Endothelial cell of umbilical vein (primary cell): ENCODE measurements at regions not wholly inside any gene's neighbourhood (a gene's known extent, or its start where the extent isn't known, plus 50 kb on each side); places are given as distances from the start of the nearest gene placed in this dataset.

ENCODE experiments used
- EZH2 ChIP-seq: IDR thresholded peaks from 2 replicates; pipeline ENCODE4 v1.6.1; 2012; ENCODE audit warnings: borderline replicate concordance, low read depth, mild to moderate bottlenecking, moderate library complexity, low read length, inconsistent platforms; ENCODE audit not compliant: severe bottlenecking
- JUN ChIP-seq: IDR thresholded peaks from 2 replicates; pipeline ENCODE4 v1.6.1; 2011; ENCODE audit warnings: borderline replicate concordance, low read depth; ENCODE audit not compliant: insufficient read length, insufficient read depth
- POLR2A ChIP-seq: IDR thresholded peaks from 2 replicates; pipeline ENCODE4 v1.6.1; 2012; ENCODE audit warnings: low read depth, mild to moderate bottlenecking, control low read depth, low read length
- TF ChIP-seq, protein P1 (sequence below), 2 donors: IDR thresholded peaks; 1 replicate in 1 of 2; 2 replicates in 1 of 2; pipeline ENCODE4 v1.5.1; 2011; ENCODE audit warnings: low read length in 2 of 2, mild to moderate bottlenecking in 2 of 2, moderate library complexity in 2 of 2, control low read depth in 1 of 2, inconsistent platforms in 1 of 2, low read depth in 1 of 2; ENCODE audit not compliant: insufficient read depth in 1 of 2; ENCODE audit errors: extremely low read depth in 1 of 2

GRCh38 chr12:82144505-82144904, 213.7 kb downstream of the CCDC59 start:
- TF ChIP-seq, protein P1, sequence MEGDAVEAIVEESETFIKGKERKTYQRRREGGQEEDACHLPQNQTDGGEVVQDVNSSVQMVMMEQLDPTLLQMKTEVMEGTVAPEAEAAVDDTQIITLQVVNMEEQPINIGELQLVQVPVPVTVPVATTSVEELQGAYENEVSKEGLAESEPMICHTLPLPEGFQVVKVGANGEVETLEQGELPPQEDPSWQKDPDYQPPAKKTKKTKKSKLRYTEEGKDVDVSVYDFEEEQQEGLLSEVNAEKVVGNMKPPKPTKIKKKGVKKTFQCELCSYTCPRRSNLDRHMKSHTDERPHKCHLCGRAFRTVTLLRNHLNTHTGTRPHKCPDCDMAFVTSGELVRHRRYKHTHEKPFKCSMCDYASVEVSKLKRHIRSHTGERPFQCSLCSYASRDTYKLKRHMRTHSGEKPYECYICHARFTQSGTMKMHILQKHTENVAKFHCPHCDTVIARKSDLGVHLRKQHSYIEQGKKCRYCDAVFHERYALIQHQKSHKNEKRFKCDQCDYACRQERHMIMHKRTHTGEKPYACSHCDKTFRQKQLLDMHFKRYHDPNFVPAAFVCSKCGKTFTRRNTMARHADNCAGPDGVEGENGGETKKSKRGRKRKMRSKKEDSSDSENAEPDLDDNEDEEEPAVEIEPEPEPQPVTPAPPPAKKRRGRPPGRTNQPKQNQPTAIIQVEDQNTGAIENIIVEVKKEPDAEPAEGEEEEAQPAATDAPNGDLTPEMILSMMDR (IDR thresholded peaks at IDR 0.05; ENCODE audit: extremely low read depth in 1 of 2, insufficient read depth in 1 of 2, low read depth in 1 of 2, low read length in 2 of 2) = no peak
- TF ChIP-seq JUN (no peak), EZH2 (no peak), POLR2A (no peak)
